NCI-H1092 treated with DMSO at 0.1 percent for 48 hours (cell line): ENCODE measurements at regions not wholly inside any gene's neighbourhood (a gene's known extent, or its start where the extent isn't known, plus 50 kb on each side); places are given as distances from the start of the nearest gene placed in this dataset.
"Not testable (repeated sequence)": the region's sequence is repeated elsewhere in the genome, so short reads cannot be mapped to it uniquely, and the experiment has no call there.

ENCODE experiments used
- DNase-seq: peaks from one replicate; lab custom pipeline; 2025; lab: John Stamatoyannopoulos, UW

DNA sequence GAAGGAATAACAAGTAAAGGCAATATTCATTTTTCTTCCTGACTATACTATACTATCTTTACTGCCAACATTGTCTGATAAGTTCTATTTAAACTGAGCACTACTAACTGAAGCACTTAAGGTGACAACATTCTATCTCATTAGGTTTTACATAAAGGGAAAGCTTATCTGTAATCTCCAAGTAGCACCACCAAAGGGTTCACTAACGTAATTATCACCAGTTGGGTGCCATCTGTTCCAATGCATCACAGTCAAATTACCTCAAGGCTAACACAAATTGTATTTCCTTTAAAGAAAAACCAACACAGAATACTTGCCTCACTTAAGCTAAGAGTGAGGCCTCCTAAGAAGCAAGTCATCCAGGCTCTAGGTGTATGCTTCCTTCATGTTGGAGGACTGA lies 453.8 kb downstream of the RAP2B start:
- DNase-seq, result no peak

- no peak for DNase-seq
Measured at GRCh38 chr3:153617463-153617862, 455.4 kb downstream of the RAP2B start.

GRCh38 chr3:153618176-153618575 lies 456.1 kb downstream of the RAP2B start:
- no peak for DNase-seq

- DNase-seq, result no peak
Measured at GRCh38 chr3:153619268-153619667, 457.2 kb downstream of the RAP2B start.

GRCh38 chr3:153621953-153622352 lies 459.9 kb downstream of the RAP2B start:
- no peak for DNase-seq

DNA sequence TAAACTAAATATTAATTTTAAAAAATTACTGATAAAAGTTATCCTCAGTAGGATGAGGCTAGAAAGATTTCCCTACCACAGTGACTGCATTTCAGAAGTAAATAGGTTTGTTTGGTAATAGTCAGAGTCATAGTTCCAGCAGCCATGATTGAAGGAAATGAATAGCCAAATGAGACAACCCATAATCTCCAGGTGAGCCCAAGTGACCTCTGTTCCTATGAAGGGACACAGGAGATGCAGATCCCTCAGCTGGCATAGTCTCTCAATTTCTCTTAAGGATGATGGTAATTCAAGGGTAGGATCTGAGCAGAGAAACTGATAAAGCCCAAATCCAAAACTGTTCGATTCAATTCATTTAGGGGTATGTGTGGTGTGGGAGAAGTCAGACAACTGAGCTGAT lies 461.8 kb downstream of the RAP2B start:
- DNase-seq, result no peak

DNA sequence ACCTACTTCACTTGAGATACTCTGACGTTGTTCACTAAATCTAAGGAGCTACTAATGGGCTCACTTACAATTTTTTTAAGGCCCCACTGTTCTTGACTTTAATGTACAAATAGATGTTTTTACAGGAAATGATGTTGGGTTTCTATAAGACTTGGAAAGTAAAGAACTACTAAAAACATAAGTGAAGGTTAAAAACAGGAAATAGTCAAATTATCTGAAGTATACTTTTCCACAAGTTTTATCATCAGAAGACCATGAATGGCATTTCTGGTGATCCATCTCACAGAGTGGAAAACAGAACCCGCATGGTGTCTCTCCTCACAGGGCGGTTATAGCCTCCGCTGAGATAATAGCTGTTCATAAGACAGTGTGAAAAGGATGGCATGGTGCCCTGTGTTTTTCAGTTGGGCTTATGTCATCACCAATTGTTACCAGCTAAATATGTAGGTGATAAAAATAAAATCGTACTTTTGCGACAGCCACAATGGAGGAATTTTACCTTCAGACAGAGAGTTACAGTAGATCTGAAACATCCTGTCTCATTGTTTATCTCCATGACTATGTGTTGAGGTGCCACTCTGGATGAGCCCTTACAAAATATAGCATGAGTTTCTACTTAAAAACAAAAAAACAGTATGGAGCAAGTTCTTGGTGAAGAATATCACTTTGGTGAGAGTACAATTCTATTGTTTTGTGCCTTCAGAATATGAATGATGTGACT lies 462.4 kb downstream of the RAP2B start:
- no peak for DNase-seq

GRCh38 chr3:153625506-153625905 lies 463.5 kb downstream of the RAP2B start:
- DNase-seq, result no peak

GRCh38 chr3:153626158-153626557 lies 464.1 kb downstream of the RAP2B start:
- DNase-seq, result no peak

- no peak for DNase-seq
Measured at GRCh38 chr3:153628591-153628990, 466.6 kb downstream of the RAP2B start.

DNA sequence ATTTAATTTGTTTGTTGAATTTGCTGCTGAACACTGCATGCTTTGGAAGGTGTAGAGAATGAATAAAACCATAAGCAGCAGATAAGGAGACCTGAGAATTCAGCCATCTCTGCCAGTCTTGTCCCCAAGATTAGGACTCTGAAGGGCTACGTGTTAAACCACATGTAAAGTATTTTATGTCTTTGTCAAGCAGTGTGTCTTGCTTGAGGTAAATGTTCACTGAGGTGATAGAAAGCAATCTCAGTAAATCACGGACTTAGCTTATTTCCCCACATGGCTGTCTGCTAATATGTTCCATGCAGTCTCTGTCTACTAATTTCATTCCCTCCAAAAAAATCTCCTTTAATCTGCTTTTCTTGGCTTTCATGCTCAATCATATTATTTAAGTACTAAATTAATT lies 467.1 kb downstream of the RAP2B start:
- no peak for DNase-seq

DNA sequence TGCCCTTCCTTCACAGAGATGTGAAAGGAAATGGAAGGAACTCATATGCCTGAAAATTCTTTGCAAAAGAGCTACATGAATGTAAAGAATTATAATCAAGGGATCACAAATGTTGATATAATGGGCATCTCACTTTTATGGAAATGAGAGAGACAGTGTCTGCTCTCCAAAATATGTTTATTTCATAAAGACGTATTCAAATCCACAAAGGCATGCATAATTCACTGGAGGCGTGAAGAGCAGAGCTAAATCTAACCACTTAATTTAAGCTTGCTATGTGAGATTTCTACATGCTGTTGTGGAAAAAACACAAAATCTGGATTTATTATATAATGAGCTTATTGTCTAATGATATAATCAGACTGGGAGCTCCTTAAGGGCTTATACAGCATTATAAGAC lies 469.1 kb downstream of the RAP2B start:
- no peak for DNase-seq

DNA sequence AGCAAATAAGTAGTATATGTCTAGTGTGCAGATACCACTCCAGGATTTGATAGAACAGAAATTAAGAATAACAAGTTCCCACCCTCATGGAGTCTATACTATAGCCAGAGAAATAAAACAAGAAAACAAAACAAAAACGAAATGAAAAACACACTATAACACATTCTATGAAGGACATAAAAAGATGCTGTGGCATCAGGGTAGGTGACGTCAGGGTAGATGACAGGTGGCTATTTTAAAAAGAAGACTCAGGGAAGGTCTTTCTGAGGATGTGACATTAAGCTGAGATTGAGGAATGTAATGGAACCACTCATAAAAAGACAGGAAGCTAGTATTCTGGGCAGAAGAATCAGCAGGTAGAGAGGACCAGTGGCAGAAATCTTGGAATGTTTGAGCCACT lies 469.6 kb downstream of the RAP2B start:
- no peak for DNase-seq

GRCh38 chr3:153633407-153633806 lies 471.4 kb downstream of the RAP2B start:
- no peak for DNase-seq

GRCh38 chr3:153634683-153635082 lies 472.7 kb downstream of the RAP2B start:
- DNase-seq, result no peak

GRCh38 chr3:153639631-153640030 lies 477.6 kb downstream of the RAP2B start:
- DNase-seq, result no peak

GRCh38 chr3:153640689-153641665 lies 479.0 kb downstream of the RAP2B start:
- no peak for DNase-seq

GRCh38 chr3:153642576-153642975 lies 478.6 kb upstream of the ARHGEF26 start:
- not testable (repeated sequence) for DNase-seq

GRCh38 chr3:153643471-153643870 lies 477.7 kb upstream of the ARHGEF26 start:
- DNase-seq, result not testable (repeated sequence)

GRCh38 chr3:153649286-153649839 lies 471.8 kb upstream of the ARHGEF26 start:
- no peak for DNase-seq

- DNase-seq, result no peak
Measured at GRCh38 chr3:153652076-153652475, 469.1 kb upstream of the ARHGEF26 start.

GRCh38 chr3:153657046-153657445 lies 464.1 kb upstream of the ARHGEF26 start:
- no peak for DNase-seq

DNA sequence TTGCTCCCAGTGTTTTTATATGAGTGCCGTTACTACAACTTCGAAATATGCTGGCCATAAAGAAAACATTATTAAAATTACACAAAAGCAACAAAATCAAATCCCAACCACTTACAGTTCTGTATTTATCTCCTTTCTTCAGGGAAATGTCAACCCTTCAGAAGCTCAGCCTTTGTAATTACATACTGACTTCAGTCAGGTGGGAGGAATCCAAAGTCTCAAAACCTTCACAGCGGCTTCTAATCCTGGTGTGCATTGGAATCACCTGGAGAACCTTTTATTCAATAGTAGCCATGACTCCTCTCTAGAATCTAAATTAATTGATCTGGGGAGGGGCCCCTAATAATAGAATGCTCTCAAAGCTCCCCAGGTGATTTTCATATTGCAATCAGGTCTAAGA lies 463.7 kb upstream of the ARHGEF26 start:
- no peak for DNase-seq
